CD14-positive monocyte (primary cell): ENCODE measurements at regions not wholly inside any gene's neighbourhood (a gene's known extent, or its start where the extent isn't known, plus 50 kb on each side); places are given as distances from the start of the nearest gene placed in this dataset.

ENCODE experiments used
- DNase-seq, 3 donors: peaks; one replicate each; pipeline ENCODE4 v3.0.0-alpha.2; 2011 to 2022
- H2AFZ ChIP-seq: 2 replicates; pipeline ENCODE4 v1.6.0; 2012; ENCODE audit warnings: mild to moderate bottlenecking, low read depth, low read length, inconsistent platforms; ENCODE audit not compliant: insufficient read depth, poor library complexity, severe bottlenecking
- H3K27ac ChIP-seq, 2 donors: 1 replicate in 1 of 2; 2 replicates in 1 of 2; pipeline ENCODE4 v1.5.1; 2012 to 2013; ENCODE audit warnings: low read length in 2 of 2, control low read depth in 1 of 2, inconsistent platforms in 1 of 2, low read depth in 1 of 2, mild to moderate bottlenecking in 1 of 2
- H3K27me3 ChIP-seq, 2 donors: one replicate each; pipeline versions ENCODE4 v1.6.0 to v1.6.1; 2011 to 2013; ENCODE audit warnings: low read length in 2 of 2; ENCODE audit not compliant: control insufficient read depth in 2 of 2, insufficient read depth in 2 of 2
- H3K36me3 ChIP-seq, 2 donors: replicated peaks in 1 of 2; 1 replicate in 1 of 2; 2 replicates in 1 of 2; pipeline versions ENCODE4 v1.5.1 to v1.6.1; 2012 to 2013; ENCODE audit warnings: low read length in 2 of 2, control low read depth in 1 of 2, inconsistent platforms in 1 of 2, mild to moderate bottlenecking in 1 of 2; ENCODE audit not compliant: insufficient read depth in 2 of 2, control insufficient read depth in 1 of 2
- H3K4me1 ChIP-seq, 2 donors: 1 replicate in 1 of 2; 2 replicates in 1 of 2; pipeline versions ENCODE4 v1.5.1 to v1.6.1; 2012 to 2013; ENCODE audit warnings: low read length in 2 of 2, control low read depth in 1 of 2, inconsistent platforms in 1 of 2, mild to moderate bottlenecking in 1 of 2, moderate library complexity in 1 of 2; ENCODE audit not compliant: insufficient read depth in 2 of 2, control insufficient read depth in 1 of 2
- H3K4me2 ChIP-seq: replicated peaks from 2 replicates; pipeline ENCODE3; 2012; ENCODE audit warnings: low read length, moderate library complexity, mild to moderate bottlenecking; ENCODE audit not compliant: poor library complexity, severe bottlenecking; ENCODE audit errors: extremely low read depth
- H3K4me3 ChIP-seq, 3 experiments: fragments of 200-600 bp in 1 of 3; sonication (generic) in 1 of 3; replicated peaks in 1 of 3; 1 replicate in 2 of 3; 2 replicates in 1 of 3; pipeline ENCODE4 v1.5.1; 2011 to 2013; ENCODE audit warnings: low read length in 3 of 3, mild to moderate bottlenecking in 3 of 3, control low read depth in 2 of 3, low read depth in 2 of 3, inconsistent platforms in 1 of 3, moderate library complexity in 1 of 3
- H3K79me2 ChIP-seq: 2 replicates; pipeline ENCODE4 v1.6.0; 2012; ENCODE audit warnings: mild to moderate bottlenecking, control low read depth, inconsistent platforms, low read length, moderate library complexity; ENCODE audit not compliant: insufficient read depth
- H3K9ac ChIP-seq: 2 replicates; pipeline ENCODE4 v1.6.0; 2017; ENCODE audit warnings: low read length, mild to moderate bottlenecking; ENCODE audit not compliant: insufficient read depth, poor library complexity, severe bottlenecking
- H3K9me3 ChIP-seq, 2 donors: replicated peaks in 1 of 2; 1 replicate in 1 of 2; 2 replicates in 1 of 2; pipeline versions ENCODE4 v1.5.1 to v1.6.1; 2012 to 2013; ENCODE audit warnings: low read length in 2 of 2, control low read depth in 1 of 2; ENCODE audit not compliant: control insufficient read depth in 1 of 2, insufficient read depth in 1 of 2
- H4K20me1 ChIP-seq: 2 replicates; pipeline ENCODE4 v1.6.0; 2012; ENCODE audit warnings: mild to moderate bottlenecking, low read length, control low read depth, moderate library complexity; ENCODE audit not compliant: insufficient read depth
- H3K27ac Mint-ChIP-seq, 7 donors: one replicate each; pipeline ENCODE4 v1.8.0; 2020; ENCODE audit warnings: mild to moderate bottlenecking in 7 of 7, mixed read lengths in 7 of 7, moderate library complexity in 6 of 7, inconsistent platforms in 2 of 7
- H3K27me3 Mint-ChIP-seq, 3 donors: one replicate each; pipeline ENCODE4 v1.8.0; 2021 to 2022; ENCODE audit warnings: low read depth in 3 of 3, mild to moderate bottlenecking in 3 of 3, mixed read lengths in 3 of 3, moderate library complexity in 3 of 3, inconsistent platforms in 1 of 3
- H3K36me3 Mint-ChIP-seq, 2 donors: one replicate each; pipeline ENCODE4 v1.8.0; 2020; ENCODE audit warnings: mixed read lengths in 2 of 2, inconsistent platforms in 1 of 2, mild to moderate bottlenecking in 1 of 2
- H3K4me1 Mint-ChIP-seq: one replicate; pipeline ENCODE4 v1.8.0; 2020; ENCODE audit warnings: mild to moderate bottlenecking, mixed read lengths
- H3K4me3 Mint-ChIP-seq, 2 donors: one replicate each; pipeline ENCODE4 v1.8.0; 2020; ENCODE audit warnings: mild to moderate bottlenecking in 2 of 2, mixed read lengths in 2 of 2, moderate library complexity in 1 of 2
- H3K9me3 Mint-ChIP-seq, 7 donors: one replicate each; pipeline ENCODE4 v1.8.0; 2020 to 2022; ENCODE audit warnings: mixed read lengths in 7 of 7, mild to moderate bottlenecking in 6 of 7, moderate library complexity in 6 of 7, inconsistent platforms in 2 of 7
- WGBS: methylation state at CpG from one replicate; pipeline ENCODE4 v1.1.5; 2013; ENCODE audit warnings: missing lambda C conversion rate; ENCODE audit not compliant: insufficient coverage; 5-methylcytosine and 5-hydroxymethylcytosine counted together
- intact Hi-C, 2 donors: fragments of 100-400 bp; cut with micrococcal nuclease; formaldehyde crosslinking; loops; one replicate each; pipeline versions ENCODE4 v1.15.0 to v1.15.1; 2023
- TF ChIP-seq, protein P1 (sequence below): fragments of 200-600 bp; IDR thresholded peaks from one replicate; pipeline ENCODE4 v1.8.0; 2022; ENCODE audit warnings: antibody characterized with exemption, mild to moderate bottlenecking

DNA sequence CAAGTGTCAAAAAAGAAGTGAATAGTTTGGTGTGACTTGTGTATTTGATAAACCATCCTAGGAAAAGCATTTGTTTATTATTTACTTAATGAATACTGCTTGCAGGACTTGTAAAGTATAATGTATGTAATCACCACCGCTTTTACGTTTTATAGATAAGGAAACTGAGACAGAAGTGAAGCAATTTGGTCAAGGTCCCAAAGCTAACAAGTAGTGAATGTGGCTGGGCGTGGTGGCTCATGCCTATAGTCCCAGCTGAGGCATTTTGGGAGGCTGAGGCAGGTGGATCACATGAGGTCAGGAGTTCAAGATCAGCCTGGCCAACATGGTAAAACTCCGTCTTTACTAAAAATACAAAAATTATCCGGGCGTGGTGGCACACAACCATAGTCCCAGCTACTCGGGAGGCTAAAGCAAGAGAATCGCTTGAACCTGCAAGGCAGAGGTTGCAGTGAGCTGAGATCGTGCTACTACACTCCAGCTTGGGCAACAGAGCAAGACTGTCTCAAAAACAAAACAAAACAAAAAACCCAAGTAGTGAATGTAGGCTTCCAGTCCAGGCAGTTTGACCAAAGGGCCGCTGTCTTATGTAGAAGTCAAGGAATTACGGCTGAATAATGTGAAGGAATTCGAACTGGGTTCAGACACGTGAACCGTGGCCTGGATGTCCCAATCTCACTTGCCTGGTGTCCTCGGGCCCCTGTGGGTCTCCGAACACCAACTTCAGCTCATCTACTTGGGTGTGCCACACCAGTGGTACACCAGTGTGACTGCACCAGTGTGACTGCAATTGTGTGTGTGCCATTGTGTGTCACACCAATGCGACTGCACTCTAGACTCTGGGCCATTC is 88.3 kb upstream of the MED13L start:
- DNase-seq = no peak
- Histone ChIP-seq H3K4me3 (no peak overlapping the region), H3K36me3 (no peaks in the 10 kb centered on the region), H3K9me3 (no peaks in the 10 kb centered on the region), H3K27ac (no peak overlapping the region), H3K4me2 (no peak overlapping the region), H3K79me2 (no peaks in the 10 kb centered on the region), H2AFZ (no peak overlapping the region), H3K27me3 (no peaks in the 10 kb centered on the region), H3K9ac (no peak overlapping the region), H3K4me1 (peaks cover 6 to 8% of the 10 kb centered on the region in 2 donors), H4K20me1 (no peaks in the 10 kb centered on the region)
- Mint-ChIP-seq H3K9me3 (peaks cover 0 to 5% (median 0%) of the 10 kb centered on the region in 7 donors), H3K36me3 (no peaks in the 10 kb centered on the region), H3K27ac (no peak overlapping the region), H3K4me3 (no peak overlapping the region), H3K27me3 (peaks cover 3% of the 10 kb centered on the region in 3 donors), H3K4me1 (peaks cover 8% of the 10 kb centered on the region)
- 100% methylated on average over 8 of the region's 17 CpGs for WGBS
- TF ChIP-seq, protein P1, sequence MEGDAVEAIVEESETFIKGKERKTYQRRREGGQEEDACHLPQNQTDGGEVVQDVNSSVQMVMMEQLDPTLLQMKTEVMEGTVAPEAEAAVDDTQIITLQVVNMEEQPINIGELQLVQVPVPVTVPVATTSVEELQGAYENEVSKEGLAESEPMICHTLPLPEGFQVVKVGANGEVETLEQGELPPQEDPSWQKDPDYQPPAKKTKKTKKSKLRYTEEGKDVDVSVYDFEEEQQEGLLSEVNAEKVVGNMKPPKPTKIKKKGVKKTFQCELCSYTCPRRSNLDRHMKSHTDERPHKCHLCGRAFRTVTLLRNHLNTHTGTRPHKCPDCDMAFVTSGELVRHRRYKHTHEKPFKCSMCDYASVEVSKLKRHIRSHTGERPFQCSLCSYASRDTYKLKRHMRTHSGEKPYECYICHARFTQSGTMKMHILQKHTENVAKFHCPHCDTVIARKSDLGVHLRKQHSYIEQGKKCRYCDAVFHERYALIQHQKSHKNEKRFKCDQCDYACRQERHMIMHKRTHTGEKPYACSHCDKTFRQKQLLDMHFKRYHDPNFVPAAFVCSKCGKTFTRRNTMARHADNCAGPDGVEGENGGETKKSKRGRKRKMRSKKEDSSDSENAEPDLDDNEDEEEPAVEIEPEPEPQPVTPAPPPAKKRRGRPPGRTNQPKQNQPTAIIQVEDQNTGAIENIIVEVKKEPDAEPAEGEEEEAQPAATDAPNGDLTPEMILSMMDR = no peak
- intact Hi-C loops = no loop called here

- TF ChIP-seq, protein P1 = no peak
- H3K4me3 Mint-ChIP-seq = no peak overlapping the region
- intact Hi-C loops = no loop called here
- H3K27me3 ChIP-seq = no peaks in the 10 kb centered on the region
- no peaks in the 10 kb centered on the region for H3K36me3 Mint-ChIP-seq
- H3K27ac Mint-ChIP-seq = no peak overlapping the region
- 99% methylated on average over 7 of the region's 9 CpGs for WGBS
- H4K20me1 ChIP-seq = no peaks in the 10 kb centered on the region
- H3K9ac ChIP-seq = no peak overlapping the region
- no peaks in the 10 kb centered on the region for H3K79me2 ChIP-seq
- no peak overlapping the region for H2AFZ ChIP-seq
- H3K9me3 ChIP-seq = no peaks in the 10 kb centered on the region
- no peak overlapping the region for H3K27ac ChIP-seq
- peaks cover 3% of the 10 kb centered on the region for H3K4me1 Mint-ChIP-seq
- no peaks in the 10 kb centered on the region for H3K36me3 ChIP-seq
- no peak for DNase-seq
- H3K27me3 Mint-ChIP-seq = peaks cover 3% of the 10 kb centered on the region in 3 donors
- no peak overlapping the region for H3K4me3 ChIP-seq
- peaks cover 0 to 5% (median 0%) of the 10 kb centered on the region in 7 donors for H3K9me3 Mint-ChIP-seq
- H3K4me2 ChIP-seq = no peak overlapping the region
- H3K4me1 ChIP-seq = peaks cover under 1 to 2% of the 10 kb centered on the region in 2 donors
Measured at GRCh38 chr12:116366456-116366776, 88.9 kb upstream of the MED13L start.
